Hippocampal formation (tissue), 2 donors: ENCODE measurements at regions not wholly inside any gene's neighbourhood (a gene's known extent, or its start where the extent isn't known, plus 50 kb on each side); places are given as distances from the start of the nearest gene placed in this dataset.
"Not testable (repeated sequence)": the region's sequence is repeated elsewhere in the genome, so short reads cannot be mapped to it uniquely, and the experiment has no call there.

Experiments used
- DNase-seq, 2 donors: peaks; one replicate each; lab custom pipeline; 2025; lab: John Stamatoyannopoulos, UW

GRCh38 chrX:68995780-68996551, 167.1 kb downstream of the EFNB1 start:
- no peak for DNase-seq

- no peak for DNase-seq
Measured at GRCh38 chrX:68995386-68995779, 166.6 kb downstream of the EFNB1 start.

- no peak for DNase-seq
Measured at GRCh38 chrX:68994891-68995255, 166.1 kb downstream of the EFNB1 start.

- DNase-seq, result peak in 1 of 2 donors; percentile 5
Measured at GRCh38 chrX:68994135-68994890, 165.5 kb downstream of the EFNB1 start.

GRCh38 chrX:68992821-68993397, 164.1 kb downstream of the EFNB1 start:
- DNase-seq, result no peak

- DNase-seq, result no peak
Measured at GRCh38 chrX:68991691-68992345, 163.0 kb downstream of the EFNB1 start.

GRCh38 chrX:68990948-68991347, 162.1 kb downstream of the EFNB1 start:
- no peak for DNase-seq

GRCh38 chrX:68989865-68990606, 161.2 kb downstream of the EFNB1 start:
- no peak for DNase-seq

- DNase-seq, result no peak
Measured at GRCh38 chrX:68989456-68989855, 160.6 kb downstream of the EFNB1 start.

- no peak for DNase-seq
Measured at GRCh38 chrX:68988865-68989264, 160.0 kb downstream of the EFNB1 start.

GRCh38 chrX:68985135-68985755, 156.4 kb downstream of the EFNB1 start:
- DNase-seq, result no peak

- DNase-seq, result no peak
Measured at GRCh38 chrX:68983004-68983857, 154.4 kb downstream of the EFNB1 start.

GRCh38 chrX:68982476-68982875, 153.7 kb downstream of the EFNB1 start:
- no peak for DNase-seq

GRCh38 chrX:68980906-68981616, 152.2 kb downstream of the EFNB1 start:
- DNase-seq, result no peak

- DNase-seq, result no peak
Measured at GRCh38 chrX:68978655-68979054, 149.8 kb downstream of the EFNB1 start.

GRCh38 chrX:68978255-68978654, 149.4 kb downstream of the EFNB1 start:
- no peak for DNase-seq

GRCh38 chrX:68953331-68953730, 124.5 kb downstream of the EFNB1 start:
- no peak for DNase-seq

GRCh38 chrX:68951942-68952619, 123.3 kb downstream of the EFNB1 start:
- not testable (repeated sequence) for DNase-seq

- DNase-seq, result no peak
Measured at GRCh38 chrX:68950937-68951336, 122.1 kb downstream of the EFNB1 start.
